ENCODE measurements at regions not wholly inside any gene's neighbourhood (a gene's known extent, or its start where the extent isn't known, plus 50 kb on each side); places are given as distances from the start of the nearest gene placed in this dataset.
A peak's percentile ranks its signal among the peaks of the same experiment; 100 is the strongest.
"Not testable (repeated sequence)": the region's sequence is repeated elsewhere in the genome, so short reads cannot be mapped to it uniquely, and the experiment has no call there.

GRCh38 chr17:71635187-71635586 lies 485.6 kb upstream of the SOX9 start:
- DNase-seq (ENCODE audit: low spot score): no peak

DNA sequence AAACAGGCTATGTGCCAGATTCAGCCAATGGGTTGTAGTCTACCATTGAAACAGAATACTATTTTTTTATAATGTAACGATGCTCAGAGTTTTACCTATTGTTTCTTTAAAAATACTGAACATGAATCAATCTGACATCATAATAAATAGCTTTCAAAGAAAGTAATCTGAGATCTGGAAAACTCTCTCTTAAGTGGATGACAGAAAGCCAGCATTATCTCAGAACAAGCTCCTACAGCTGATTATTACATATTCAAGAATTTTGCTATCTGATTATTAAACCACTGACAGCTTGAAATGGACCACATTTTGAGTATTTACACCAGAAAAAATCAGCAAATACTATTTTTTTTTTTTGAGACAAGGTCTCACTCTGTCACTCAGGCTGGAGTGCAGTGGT lies 484.2 kb upstream of the SOX9 start:
- DNase-seq (ENCODE audit: low spot score): no peak

DNA sequence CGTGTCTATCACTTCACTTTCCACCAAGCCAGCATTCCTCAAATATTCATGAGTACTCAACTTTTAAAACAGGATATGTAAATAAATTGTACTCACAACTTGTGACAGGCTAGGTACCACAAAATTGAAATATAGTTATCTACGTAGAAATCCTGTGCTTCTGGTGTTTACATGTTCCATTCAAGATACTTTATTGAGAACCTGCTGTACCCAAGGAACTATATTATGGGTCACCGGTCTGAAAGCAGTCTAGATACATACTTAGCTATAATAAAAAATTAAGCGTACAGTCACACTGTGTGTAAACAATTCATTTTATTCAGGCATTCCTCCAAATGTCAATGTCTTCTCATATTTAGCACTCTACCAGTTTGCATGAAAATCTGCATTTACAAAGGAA lies 482.2 kb upstream of the SOX9 start:
- DNase-seq (ENCODE audit: low spot score): no peak

GRCh38 chr17:71639865-71640264 lies 481.0 kb upstream of the SOX9 start:
- no peak for DNase-seq (ENCODE audit: low spot score)

DNA sequence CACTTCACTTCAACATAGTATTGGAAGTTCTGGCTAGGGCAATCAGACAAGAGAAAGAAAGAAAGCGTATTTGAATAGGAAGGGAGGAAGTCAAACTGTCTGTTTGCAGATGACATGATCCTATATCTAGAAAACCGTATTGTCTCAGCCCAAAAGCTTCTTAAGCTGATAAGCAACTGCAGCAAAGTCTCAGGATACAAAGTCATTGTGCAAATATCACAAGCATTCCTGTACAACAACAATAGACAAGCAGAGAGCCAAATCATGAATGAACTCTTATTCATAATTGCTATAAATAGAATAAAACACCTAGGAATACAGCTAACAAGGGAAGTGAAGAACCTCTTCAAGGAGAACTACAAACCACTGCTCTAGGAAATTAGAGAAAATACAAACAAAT lies 473.9 kb upstream of the SOX9 start:
- DNase-seq (ENCODE audit: low spot score): not testable (repeated sequence)

DNA sequence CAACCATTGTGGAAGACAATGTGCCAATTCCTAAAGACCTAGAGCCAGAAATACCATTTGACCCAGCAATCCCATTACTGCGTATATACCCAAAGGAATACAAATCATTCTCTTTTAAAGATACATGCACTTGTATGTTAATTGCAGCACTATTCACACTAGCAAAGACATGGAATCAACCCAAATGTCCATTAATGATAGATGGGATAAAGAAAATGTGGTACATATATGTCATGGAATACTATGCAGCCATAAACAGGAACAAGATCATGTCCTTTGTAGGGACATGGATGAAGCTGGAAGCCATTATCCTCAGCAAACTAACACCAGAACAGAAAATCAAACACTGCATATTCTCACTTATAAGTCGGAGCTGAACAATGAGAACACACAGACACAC lies 472.5 kb upstream of the SOX9 start:
- DNase-seq (ENCODE audit: low spot score): not testable (repeated sequence)

- no peak for DNase-seq (ENCODE audit: low spot score)
Observed at GRCh38 chr17:71649941-71650350, 470.9 kb upstream of the SOX9 start.

- DNase-seq (ENCODE audit: low spot score): no peak
Observed at GRCh38 chr17:71655542-71655941, 465.3 kb upstream of the SOX9 start.

- no peak for DNase-seq (ENCODE audit: low spot score)
Observed at GRCh38 chr17:71656964-71657858, 463.6 kb upstream of the SOX9 start.

GRCh38 chr17:71658996-71659395 lies 461.8 kb upstream of the SOX9 start:
- no peak for DNase-seq (ENCODE audit: low spot score)

DNA sequence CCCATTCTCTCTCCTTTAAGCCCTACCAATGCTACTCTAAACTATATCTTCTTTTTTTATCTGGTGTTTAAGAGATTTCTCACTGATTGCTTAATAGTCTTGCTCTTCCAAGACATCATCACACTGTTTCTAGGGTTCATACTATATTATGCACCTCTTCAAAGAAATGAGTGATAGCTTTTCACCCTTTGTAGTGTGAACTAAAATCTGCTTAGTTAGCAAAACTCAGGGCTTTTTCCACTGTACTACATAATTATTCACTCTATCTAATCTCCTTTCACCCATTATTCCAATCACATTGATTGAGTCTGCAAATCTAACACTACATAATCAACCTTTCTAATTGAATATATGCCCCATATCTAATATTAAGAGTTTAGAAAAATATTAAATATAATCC lies 456.0 kb upstream of the SOX9 start:
- no peak for DNase-seq (ENCODE audit: low spot score)

DNA sequence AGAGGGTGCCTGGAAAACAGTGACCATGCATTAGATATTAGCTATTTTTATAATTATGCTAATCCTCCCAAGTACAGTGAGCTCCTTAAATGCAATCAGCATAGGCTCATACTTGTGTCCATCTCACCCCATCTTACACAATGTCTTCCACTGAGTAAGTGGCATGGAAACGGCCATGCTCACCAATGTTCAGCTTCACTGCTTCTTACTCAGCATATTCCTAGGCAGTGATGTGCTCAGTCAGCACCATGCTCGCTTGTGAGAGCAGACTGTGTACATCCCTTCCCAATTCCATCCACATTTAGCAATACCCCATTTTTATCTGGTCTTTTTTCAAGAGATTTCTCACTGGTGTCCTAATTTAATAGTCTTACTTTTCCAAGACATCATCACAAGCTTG lies 454.8 kb upstream of the SOX9 start:
- no peak for DNase-seq (ENCODE audit: low spot score)

GRCh38 chr17:71667661-71668060 lies 453.2 kb upstream of the SOX9 start:
- no peak for DNase-seq (ENCODE audit: low spot score)

- no peak for DNase-seq (ENCODE audit: low spot score)
Observed at GRCh38 chr17:71668807-71669206, 452.0 kb upstream of the SOX9 start.

GRCh38 chr17:71677439-71677838 lies 443.4 kb upstream of the SOX9 start:
- no peak for DNase-seq (ENCODE audit: low spot score)

GRCh38 chr17:71679832-71680231 lies 441.0 kb upstream of the SOX9 start:
- DNase-seq (ENCODE audit: low spot score): no peak

GRCh38 chr17:71681427-71682173 lies 439.2 kb upstream of the SOX9 start:
- DNase-seq (ENCODE audit: low spot score): no peak

- no peak for DNase-seq (ENCODE audit: low spot score)
Observed at GRCh38 chr17:71682174-71682494, 438.7 kb upstream of the SOX9 start.

GRCh38 chr17:71689782-71690181 lies 431.0 kb upstream of the SOX9 start:
- no peak for DNase-seq (ENCODE audit: low spot score)

GRCh38 chr17:71699907-71700306 lies 420.9 kb upstream of the SOX9 start:
- no peak for DNase-seq (ENCODE audit: low spot score)

DNA sequence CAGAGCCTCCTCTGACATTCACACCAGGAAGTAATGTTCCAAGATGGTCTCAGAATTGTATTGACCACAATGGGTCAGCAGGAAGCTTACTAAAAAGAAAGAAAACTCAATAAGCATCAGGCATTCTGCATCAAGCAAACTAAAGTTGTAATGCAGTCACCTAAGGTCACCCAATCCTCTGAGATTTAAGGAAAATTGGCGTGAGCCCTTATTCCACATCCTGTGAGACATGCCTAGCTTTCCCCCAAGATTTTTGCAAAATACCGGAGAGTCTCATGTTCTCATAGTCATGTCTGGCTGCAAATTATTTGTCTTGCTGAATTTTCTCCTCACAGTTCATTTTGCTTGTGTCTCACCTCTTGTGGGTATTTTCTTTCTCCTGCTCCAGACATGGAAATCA lies 417.1 kb upstream of the SOX9 start:
- DNase-seq (ENCODE audit: low spot score): no peak

DNA sequence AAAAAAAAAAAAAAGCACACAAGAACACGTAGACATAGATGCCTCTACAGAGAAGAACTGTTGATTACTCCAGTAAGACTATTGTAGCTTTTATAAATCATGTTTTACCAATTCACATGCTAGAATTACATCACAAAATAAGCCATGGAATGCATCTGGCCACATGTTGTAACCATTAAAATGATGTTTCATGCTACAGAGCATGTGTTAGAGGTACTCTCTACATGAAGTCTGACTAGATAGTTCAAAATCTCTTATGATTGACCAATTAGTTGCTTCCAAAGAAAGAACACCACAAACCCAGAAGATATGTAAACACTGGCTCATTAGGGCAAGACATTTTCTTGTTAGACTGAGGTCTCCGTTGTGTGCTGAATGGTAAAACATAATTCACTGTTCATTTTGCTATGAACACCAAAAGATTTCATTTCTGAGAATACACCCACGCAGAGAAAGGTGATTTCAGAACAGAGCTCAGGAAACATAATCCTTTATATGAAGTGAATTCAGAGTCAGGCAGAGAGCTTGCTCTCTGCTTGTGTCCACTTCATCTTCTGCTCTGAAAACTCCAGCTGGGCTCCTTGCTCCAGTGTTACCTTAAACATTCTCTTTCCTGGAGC lies 411.4 kb upstream of the SOX9 start:
- DNase-seq (ENCODE audit: low spot score): peak; percentile 21

- no peak for DNase-seq (ENCODE audit: low spot score)
Observed at GRCh38 chr17:71709946-71710345, 410.9 kb upstream of the SOX9 start.

Data from putamen (tissue), 1 donor.